H1 (cell line): ENCODE measurements at regions not wholly inside any gene's neighbourhood (a gene's known extent, or its start where the extent isn't known, plus 50 kb on each side); places are given as distances from the start of the nearest gene placed in this dataset.

Experiments
- CTCF ChIA-PET: fragments of 300-600 bp; sonication (Branson Sonifier 250); formaldehyde crosslinking; loops from one replicate; lab custom pipeline; 2021; ENCODE audit not compliant: partially characterized antibody; lab: Charles Lee
- POLR2A ChIA-PET: fragments of 300-600 bp; sonication (Branson Sonifier 250); formaldehyde crosslinking; loops from one replicate; lab custom pipeline; 2021; ENCODE audit warnings: inconsistent platforms; ENCODE audit not compliant: partially characterized antibody; lab: Charles Lee
- DNase-seq, 2 experiments: peaks; one replicate each; pipeline versions ENCODE4 v3.0.0 to v3.0.0-alpha.2; 2010 to 2022; ENCODE audit warnings: low spot score in 2 of 2, low read depth in 1 of 2, mixed read lengths in 1 of 2
- FAIRE-seq: peaks from 2 replicates; lab custom pipeline; 2011; peaks lifted over from hg19 to GRCh38; lab: Jason Lieb, UNC
- H2AFZ ChIP-seq: 2 replicates; pipeline ENCODE4 v1.8.1; 2012; ENCODE audit warnings: low read length, inconsistent platforms
- H2AK5ac ChIP-seq: 2 replicates; pipeline ENCODE4 v1.6.1; 2013; ENCODE audit warnings: low read depth, low read length
- H2BK120ac ChIP-seq: replicated peaks from 2 replicates; pipeline ENCODE3; 2013; ENCODE audit warnings: low read depth, low read length, inconsistent platforms
- H2BK12ac ChIP-seq: 2 replicates; pipeline ENCODE4 v1.6.1; 2013; ENCODE audit warnings: low read depth, low read length
- H2BK15ac ChIP-seq: 2 replicates; pipeline ENCODE4 v1.6.1; 2013; ENCODE audit warnings: low read length
- H2BK20ac ChIP-seq: 2 replicates; pipeline ENCODE4 v1.6.1; 2013; ENCODE audit warnings: low read length
- H2BK5ac ChIP-seq: 2 replicates; pipeline ENCODE4 v1.6.1; 2013; ENCODE audit warnings: low read depth, low read length
- H3K14ac ChIP-seq: 2 replicates; pipeline ENCODE4 v1.6.1; 2013; ENCODE audit warnings: inconsistent platforms; ENCODE audit not compliant: insufficient read length
- H3K18ac ChIP-seq: 2 replicates; pipeline ENCODE4 v1.6.1; 2013; ENCODE audit warnings: low read length; ENCODE audit errors: extremely low read depth
- H3K23ac ChIP-seq: 2 replicates; pipeline ENCODE4 v1.6.1; 2013; ENCODE audit warnings: inconsistent platforms; ENCODE audit not compliant: insufficient read length
- H3K23me2 ChIP-seq: 2 replicates; pipeline ENCODE4 v1.6.1; 2013; ENCODE audit warnings: low read depth, low read length
- H3K27ac ChIP-seq: 2 replicates; pipeline ENCODE4 v1.6.1; 2011; ENCODE audit warnings: low read depth, low read length, inconsistent platforms
- H3K27me3 ChIP-seq, 4 experiments: replicated peaks in 1 of 4; 1 replicate in 1 of 4; 2 replicates in 3 of 4; pipeline versions ENCODE4 v1.6.1 to v1.8.1; 2011 to 2013; ENCODE audit warnings: low read length in 3 of 4, mild to moderate bottlenecking in 3 of 4, inconsistent platforms in 2 of 4, mixed read lengths in 2 of 4, moderate library complexity in 1 of 4; ENCODE audit not compliant: control insufficient read depth in 3 of 4, insufficient read depth in 3 of 4; ENCODE audit errors: extremely low read depth in 1 of 4
- H3K36me3 ChIP-seq, 4 experiments: 2 replicates each; pipeline versions ENCODE4 v1.6.1 to v1.8.1; 2011 to 2013; ENCODE audit warnings: mild to moderate bottlenecking in 4 of 4, low read length in 3 of 4, moderate library complexity in 2 of 4, control low read depth in 1 of 4, inconsistent platforms in 1 of 4; ENCODE audit not compliant: insufficient read depth in 4 of 4, control insufficient read depth in 2 of 4
- H3K4ac ChIP-seq: replicated peaks from 2 replicates; pipeline ENCODE3; 2013; ENCODE audit warnings: low read length, low read depth, mixed read lengths, inconsistent platforms; ENCODE audit not compliant: insufficient read length
- H3K4me1 ChIP-seq, 4 experiments: replicated peaks in 1 of 4; 1 replicate in 1 of 4; 2 replicates in 3 of 4; pipeline versions ENCODE4 v1.6.1 to v1.8.1; 2011 to 2013; ENCODE audit warnings: low read length in 3 of 4, inconsistent platforms in 2 of 4, mixed read lengths in 1 of 4; ENCODE audit not compliant: insufficient read depth in 4 of 4, control insufficient read depth in 3 of 4
- H3K4me2 ChIP-seq, 2 experiments: 2 replicates each; pipeline versions ENCODE4 v1.6.1 to v1.8.1; 2011 to 2013; ENCODE audit warnings: low read depth in 2 of 2, low read length in 2 of 2, control low read depth in 1 of 2, inconsistent platforms in 1 of 2, mild to moderate bottlenecking in 1 of 2; ENCODE audit not compliant: insufficient read depth in 1 of 2
- H3K4me3 ChIP-seq, 4 experiments: fragments of 200-600, 300-600 bp in 1 of 4; sonication (generic), shearing (Covaris generic), sonication (Bioruptor Twin) in 1 of 4; 2 replicates each; pipeline versions ENCODE4 v1.5.1 to v1.8.1; 2011 to 2016; ENCODE audit warnings: low read length in 4 of 4, low read depth in 3 of 4, control low read depth in 2 of 4, inconsistent platforms in 2 of 4, mild to moderate bottlenecking in 2 of 4, mixed read lengths in 1 of 4, moderate library complexity in 1 of 4; ENCODE audit not compliant: insufficient read depth in 2 of 4; ENCODE audit errors: extremely low read depth in 1 of 4
- H3K56ac ChIP-seq: replicated peaks from 2 replicates; pipeline ENCODE3; 2013; ENCODE audit warnings: low read depth, mild to moderate bottlenecking, mixed read lengths, low read length, inconsistent platforms; ENCODE audit not compliant: insufficient read length
- H3K79me1 ChIP-seq: 2 replicates; pipeline ENCODE4 v1.6.1; 2013; ENCODE audit warnings: low read depth, low read length, control low read depth
- H3K79me2 ChIP-seq, 2 experiments: 2 replicates each; pipeline versions ENCODE4 v1.6.1 to v1.8.1; 2012 to 2013; ENCODE audit warnings: low read length in 2 of 2, mild to moderate bottlenecking in 2 of 2, inconsistent platforms in 1 of 2; ENCODE audit not compliant: insufficient read depth in 2 of 2, control insufficient read depth in 1 of 2
- H3K9ac ChIP-seq, 4 experiments: replicated peaks in 1 of 4; 1 replicate in 1 of 4; 2 replicates in 3 of 4; pipeline versions ENCODE4 v1.6.1 to v1.8.1; 2011 to 2013; ENCODE audit warnings: low read depth in 3 of 4, low read length in 3 of 4, control low read depth in 2 of 4, mild to moderate bottlenecking in 2 of 4, moderate library complexity in 2 of 4, inconsistent platforms in 1 of 4; ENCODE audit errors: extremely low read depth in 1 of 4
- H3K9me3 ChIP-seq, 2 experiments: 2 replicates each; pipeline versions ENCODE4 v1.6.1 to v1.8.1; 2012 to 2013; ENCODE audit warnings: mild to moderate bottlenecking in 2 of 2, moderate library complexity in 2 of 2, control low read depth in 1 of 2, inconsistent platforms in 1 of 2, low read depth in 1 of 2, low read length in 1 of 2, mixed read lengths in 1 of 2; ENCODE audit not compliant: insufficient read depth in 2 of 2
- H4K20me1 ChIP-seq, 2 experiments: replicated peaks in 1 of 2; 2 replicates each; pipeline versions ENCODE3 to v1.8.1; 2011 to 2013; ENCODE audit warnings: inconsistent platforms in 2 of 2, low read length in 2 of 2, mild to moderate bottlenecking in 1 of 2; ENCODE audit not compliant: insufficient read depth in 2 of 2, control insufficient read depth in 1 of 2
- H4K5ac ChIP-seq: 2 replicates; pipeline ENCODE4 v1.6.1; 2013; ENCODE audit warnings: low read length, low read depth, mixed read lengths, inconsistent platforms; ENCODE audit not compliant: insufficient read length
- H4K8ac ChIP-seq: 2 replicates; pipeline ENCODE4 v1.8.0; 2013; ENCODE audit warnings: mild to moderate bottlenecking, moderate library complexity, low read length, inconsistent platforms; ENCODE audit not compliant: insufficient read depth; ENCODE audit errors: extremely low read depth
- H4K91ac ChIP-seq: replicated peaks from 2 replicates; pipeline ENCODE3; 2013; ENCODE audit warnings: low read length, mixed read lengths, inconsistent platforms; ENCODE audit not compliant: insufficient read length
- EGR1 ChIP-seq: IDR thresholded peaks from 2 replicates; pipeline ENCODE4 v1.6.1; 2011; ENCODE audit warnings: low read depth, low read length, borderline replicate concordance
- EP300 ChIP-seq, 2 experiments: IDR thresholded peaks; 1 replicate in 1 of 2; 2 replicates in 1 of 2; pipeline ENCODE4 v1.6.1; 2011 to 2012; ENCODE audit warnings: low read depth in 2 of 2, low read length in 2 of 2, mild to moderate bottlenecking in 2 of 2, borderline replicate concordance in 1 of 2, inconsistent platforms in 1 of 2, moderate library complexity in 1 of 2
- HDAC2 ChIP-seq, 2 experiments: fragments of 300-600 bp in 1 of 2; sonication (generic) in 1 of 2; IDR thresholded peaks; 2 replicates each; pipeline ENCODE4 v1.6.1; 2011 to 2012; ENCODE audit warnings: low read depth in 2 of 2, low read length in 2 of 2, mild to moderate bottlenecking in 2 of 2, moderate library complexity in 2 of 2, borderline replicate concordance in 1 of 2, inconsistent platforms in 1 of 2
- HDAC6 ChIP-seq: IDR thresholded peaks from one replicate; pipeline ENCODE4 v1.7.1; 2012; ENCODE audit warnings: low read depth, mild to moderate bottlenecking, inconsistent platforms, low read length, moderate library complexity
- KDM4A ChIP-seq: IDR thresholded peaks from one replicate; pipeline ENCODE4 v1.7.1; 2012; ENCODE audit warnings: low read depth, mild to moderate bottlenecking, moderate library complexity, low read length, inconsistent platforms; ENCODE audit not compliant: severe bottlenecking
- NRF1 ChIP-seq: IDR thresholded peaks from 2 replicates; pipeline ENCODE4 v1.6.1; 2011; ENCODE audit warnings: mild to moderate bottlenecking, low read depth, low read length, improper control_type of control experiment
- PHF8 ChIP-seq: fragments of 200-600 bp; sonication (generic); conservative IDR thresholded peaks from 2 replicates; pipeline ENCODE4 v1.7.1; 2012; ENCODE audit warnings: low read depth, mild to moderate bottlenecking, inconsistent platforms, low read length, moderate library complexity
- POLR2A ChIP-seq, 2 experiments: IDR thresholded peaks; 1 replicate in 1 of 2; 2 replicates in 1 of 2; pipeline ENCODE4 v1.6.1; 2011; ENCODE audit warnings: low read depth in 2 of 2, low read length in 2 of 2, mild to moderate bottlenecking in 2 of 2; ENCODE audit errors: control extremely low read depth in 1 of 2
- POLR2AphosphoS5 ChIP-seq: IDR thresholded peaks from 2 replicates; pipeline ENCODE4 v1.6.1; 2011; ENCODE audit warnings: low read depth, low read length
- RAD21 ChIP-seq, 2 experiments: IDR thresholded peaks in 1 of 2; conservative IDR thresholded peaks in 1 of 2; 2 replicates each; pipeline ENCODE4 v1.6.1; 2011; ENCODE audit warnings: low read depth in 2 of 2, low read length in 2 of 2, improper control_type of control experiment in 1 of 2, inconsistent platforms in 1 of 2, mild to moderate bottlenecking in 1 of 2, moderate library complexity in 1 of 2
- SP4 ChIP-seq: IDR thresholded peaks from 2 replicates; pipeline ENCODE4 v1.6.1; 2012; ENCODE audit warnings: low read length, inconsistent platforms
- SUZ12 ChIP-seq: fragments of 200-600 bp; sonication (generic); IDR thresholded peaks from 2 replicates; pipeline ENCODE4 v1.6.1; 2012; ENCODE audit warnings: mild to moderate bottlenecking, inconsistent platforms, low read length, moderate library complexity, mixed read lengths
- TCF12 ChIP-seq: IDR thresholded peaks from 2 replicates; pipeline ENCODE4 v1.6.1; 2011; ENCODE audit warnings: low read depth, mild to moderate bottlenecking, low read length
- WGBS, 2 experiments: shearing (Covaris generic) in 1 of 2; methylation state at CpG; one replicate each; pipeline versions ENCODE4 v1.1.6 to v1.1.7; 2013 to 2015; ENCODE audit warnings: low lambda C conversion rate in 2 of 2, mixed read lengths in 2 of 2, inconsistent platforms in 1 of 2, low coverage in 1 of 2, missing lambda C conversion rate in 1 of 2; ENCODE audit not compliant: insufficient replicate concordance in 2 of 2, insufficient coverage in 1 of 2, insufficient read length in 1 of 2; ENCODE audit errors: extremely low coverage in 1 of 2, missing lambda C conversion rate in 1 of 2; 5-methylcytosine and 5-hydroxymethylcytosine counted together
- TF ChIP-seq, protein P1 (sequence below): IDR thresholded peaks from 2 replicates; pipeline ENCODE4 v1.6.1; 2011; ENCODE audit warnings: low read length, improper control_type of control experiment

GRCh38 chr21:17444828-17445227 is 68.0 kb upstream of the CXADR start:
- Histone ChIP-seq H2AK5ac (no peak overlapping the region), H3K23ac (no peak overlapping the region), H3K27ac (no peak overlapping the region), H4K5ac (no peak overlapping the region), H3K36me3 (no peaks in the 10 kb centered on the region), H3K9ac (no peak overlapping the region), H2BK15ac (no peak overlapping the region), H3K4me2 (no peak overlapping the region), H4K8ac (no peak overlapping the region), H3K27me3 (no peaks in the 10 kb centered on the region), H3K23me2 (no peaks in the 10 kb centered on the region; the same call in 1 of the 2 replicates), H3K79me1 (no peaks in the 10 kb centered on the region), H3K18ac (no peak overlapping the region), H3K9me3 (no peaks in the 10 kb centered on the region), H2BK12ac (no peak overlapping the region), H3K4me3 (no peak overlapping the region), H4K91ac (no peak overlapping the region), H3K4ac (no peak overlapping the region), H3K14ac (no peak overlapping the region), H2AFZ (no peak overlapping the region), H3K79me2 (no peaks in the 10 kb centered on the region), H3K4me1 (peaks cover 0 to 2% (median 0%) of the 10 kb centered on the region in 4 experiments; a peak in 1 of 7 replicates), H3K56ac (no peak overlapping the region), H2BK120ac (no peak overlapping the region), H4K20me1 (no peaks in the 10 kb centered on the region), H2BK5ac (no peak overlapping the region), H2BK20ac (no peak overlapping the region)
- ChIA-PET POLR2A (no interaction called here), CTCF (no interaction called here)
- no peak for FAIRE-seq
- DNase-seq, result no peak
- WGBS, 2 experiments, result 82% methylated on average over 5 of the region's 5 CpGs; no CpG with 5 or more reads in 1 of the 2 experiments
- TF ChIP-seq POLR2A (IDR thresholded peaks at IDR 0.05; ENCODE audit: control extremely low read depth in 1 of 2, low read depth in 2 of 2, low read length in 2 of 2) (no peak), EGR1 (no peak), POLR2AphosphoS5 (no peak), EP300 (IDR thresholded peaks at IDR 0.05; ENCODE audit: borderline replicate concordance in 1 of 2, low read depth in 2 of 2, low read length in 2 of 2) (no peak), SP4 (no peak), KDM4A (no peak), PHF8 (no peak), HDAC2 (IDR thresholded peaks at IDR 0.05; ENCODE audit: borderline replicate concordance in 1 of 2, low read depth in 2 of 2, low read length in 2 of 2) (no peak), SUZ12 (no peak), HDAC6 (no peak), NRF1 (no peak), TCF12 (no peak), RAD21 (IDR thresholded peaks at IDR 0.05 in 1 of 2, conservative IDR thresholded peaks at IDR 0.05 in 1 of 2; ENCODE audit: low read depth in 2 of 2, low read length in 2 of 2) (no peak)
- TF ChIP-seq, protein P1, sequence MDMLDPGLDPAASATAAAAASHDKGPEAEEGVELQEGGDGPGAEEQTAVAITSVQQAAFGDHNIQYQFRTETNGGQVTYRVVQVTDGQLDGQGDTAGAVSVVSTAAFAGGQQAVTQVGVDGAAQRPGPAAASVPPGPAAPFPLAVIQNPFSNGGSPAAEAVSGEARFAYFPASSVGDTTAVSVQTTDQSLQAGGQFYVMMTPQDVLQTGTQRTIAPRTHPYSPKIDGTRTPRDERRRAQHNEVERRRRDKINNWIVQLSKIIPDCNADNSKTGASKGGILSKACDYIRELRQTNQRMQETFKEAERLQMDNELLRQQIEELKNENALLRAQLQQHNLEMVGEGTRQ, result no peak
